H1 (cell line): ENCODE measurements at regions not wholly inside any gene's neighbourhood (a gene's known extent, or its start where the extent isn't known, plus 50 kb on each side); places are given as distances from the start of the nearest gene placed in this dataset.

Source experiments
- BACH1 ChIP-seq: IDR thresholded peaks from 2 replicates; pipeline ENCODE4 v1.6.1; 2012; ENCODE audit warnings: low read length, improper control_type of control experiment
- CBX5 ChIP-seq: fragments of 300-800, 300-1000 bp; sonication (generic); IDR thresholded peaks from 2 replicates; pipeline ENCODE4 v1.7.1; 2016; ENCODE audit warnings: antibody characterized with exemption, low read length, low read depth
- FOSL1 ChIP-seq: IDR thresholded peaks from 2 replicates; pipeline ENCODE4 v1.6.1; 2011; ENCODE audit warnings: mild to moderate bottlenecking, low read depth, low read length, moderate library complexity; ENCODE audit not compliant: insufficient read depth
- GABPA ChIP-seq: IDR thresholded peaks from 2 replicates; pipeline ENCODE4 v1.6.1; 2011; ENCODE audit warnings: mild to moderate bottlenecking, low read length, moderate library complexity, borderline replicate concordance; ENCODE audit not compliant: insufficient read depth
- HDAC6 ChIP-seq: IDR thresholded peaks from one replicate; pipeline ENCODE4 v1.7.1; 2012; ENCODE audit warnings: low read depth, mild to moderate bottlenecking, inconsistent platforms, low read length, moderate library complexity
- KDM4A ChIP-seq: IDR thresholded peaks from one replicate; pipeline ENCODE4 v1.7.1; 2012; ENCODE audit warnings: low read depth, mild to moderate bottlenecking, moderate library complexity, low read length, inconsistent platforms; ENCODE audit not compliant: severe bottlenecking
- RAD21 ChIP-seq, 2 experiments: IDR thresholded peaks in 1 of 2; conservative IDR thresholded peaks in 1 of 2; 2 replicates each; pipeline ENCODE4 v1.6.1; 2011; ENCODE audit warnings: low read depth in 2 of 2, low read length in 2 of 2, improper control_type of control experiment in 1 of 2, inconsistent platforms in 1 of 2, mild to moderate bottlenecking in 1 of 2, moderate library complexity in 1 of 2
- RFX5 ChIP-seq: IDR thresholded peaks from 2 replicates; pipeline ENCODE4 v1.6.1; 2011; ENCODE audit warnings: low read depth, low read length, improper control_type of control experiment, borderline replicate concordance
- SAP30 ChIP-seq: fragments of 300-600 bp; sonication (generic); IDR thresholded peaks from 2 replicates; pipeline ENCODE4 v1.7.1; 2012; ENCODE audit warnings: low read length, moderate library complexity, mild to moderate bottlenecking, inconsistent platforms; ENCODE audit not compliant: insufficient read depth, insufficient replicate concordance
- TF ChIP-seq, protein P1 (sequence below): fragments of 300-600 bp; sonication (generic); IDR thresholded peaks from 2 replicates; pipeline ENCODE4 v1.7.1; 2012; ENCODE audit warnings: low read length, moderate library complexity, mild to moderate bottlenecking, inconsistent platforms; ENCODE audit not compliant: insufficient replicate concordance

DNA sequence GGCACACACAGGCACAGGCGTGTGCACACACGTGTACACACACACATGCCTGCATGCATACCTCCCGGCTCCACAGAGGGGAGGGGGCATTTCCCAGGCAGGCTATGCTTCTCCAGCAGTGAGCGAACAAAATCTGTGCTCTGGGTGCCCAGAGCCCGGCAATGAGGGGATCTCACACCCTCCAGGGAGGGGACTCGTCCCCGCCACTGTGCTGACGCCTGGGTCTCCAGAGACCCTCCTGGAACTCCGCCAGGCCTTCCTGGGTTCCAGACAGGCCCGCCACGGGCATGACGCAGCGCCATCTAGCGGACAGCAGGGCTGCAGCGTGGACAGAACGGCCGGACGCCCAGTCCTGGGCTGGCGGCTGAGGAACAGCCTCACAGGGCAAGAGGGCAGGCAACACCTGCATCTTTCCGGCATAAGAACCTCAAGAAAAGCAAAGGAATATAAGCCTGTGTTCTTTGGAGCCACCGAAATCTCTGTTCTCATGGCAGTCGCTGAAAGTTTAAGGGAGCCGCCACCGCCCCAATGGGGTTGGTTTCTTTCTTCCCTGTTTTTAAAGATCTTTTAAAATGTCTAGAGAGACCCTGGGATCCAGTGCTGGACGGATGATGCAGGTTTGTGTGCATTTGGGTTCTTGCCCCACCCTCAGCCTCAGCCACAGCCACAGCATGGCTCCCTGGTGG is 135.6 kb upstream of the PPP1R26 start (continued):
- TF ChIP-seq HDAC6 (no peak), FOSL1 (no peak), RFX5 (no peak), BACH1 (no peak), RAD21 (IDR thresholded peaks at IDR 0.05 in 1 of 2, conservative IDR thresholded peaks at IDR 0.05 in 1 of 2; ENCODE audit: low read depth in 2 of 2, low read length in 2 of 2) (peak; percentile 94 to 98), SAP30 (no peak), KDM4A (no peak), GABPA (peak; percentile 73; the same call in 1 of the 2 replicates), CBX5 (no peak)
- TF ChIP-seq, protein P1, sequence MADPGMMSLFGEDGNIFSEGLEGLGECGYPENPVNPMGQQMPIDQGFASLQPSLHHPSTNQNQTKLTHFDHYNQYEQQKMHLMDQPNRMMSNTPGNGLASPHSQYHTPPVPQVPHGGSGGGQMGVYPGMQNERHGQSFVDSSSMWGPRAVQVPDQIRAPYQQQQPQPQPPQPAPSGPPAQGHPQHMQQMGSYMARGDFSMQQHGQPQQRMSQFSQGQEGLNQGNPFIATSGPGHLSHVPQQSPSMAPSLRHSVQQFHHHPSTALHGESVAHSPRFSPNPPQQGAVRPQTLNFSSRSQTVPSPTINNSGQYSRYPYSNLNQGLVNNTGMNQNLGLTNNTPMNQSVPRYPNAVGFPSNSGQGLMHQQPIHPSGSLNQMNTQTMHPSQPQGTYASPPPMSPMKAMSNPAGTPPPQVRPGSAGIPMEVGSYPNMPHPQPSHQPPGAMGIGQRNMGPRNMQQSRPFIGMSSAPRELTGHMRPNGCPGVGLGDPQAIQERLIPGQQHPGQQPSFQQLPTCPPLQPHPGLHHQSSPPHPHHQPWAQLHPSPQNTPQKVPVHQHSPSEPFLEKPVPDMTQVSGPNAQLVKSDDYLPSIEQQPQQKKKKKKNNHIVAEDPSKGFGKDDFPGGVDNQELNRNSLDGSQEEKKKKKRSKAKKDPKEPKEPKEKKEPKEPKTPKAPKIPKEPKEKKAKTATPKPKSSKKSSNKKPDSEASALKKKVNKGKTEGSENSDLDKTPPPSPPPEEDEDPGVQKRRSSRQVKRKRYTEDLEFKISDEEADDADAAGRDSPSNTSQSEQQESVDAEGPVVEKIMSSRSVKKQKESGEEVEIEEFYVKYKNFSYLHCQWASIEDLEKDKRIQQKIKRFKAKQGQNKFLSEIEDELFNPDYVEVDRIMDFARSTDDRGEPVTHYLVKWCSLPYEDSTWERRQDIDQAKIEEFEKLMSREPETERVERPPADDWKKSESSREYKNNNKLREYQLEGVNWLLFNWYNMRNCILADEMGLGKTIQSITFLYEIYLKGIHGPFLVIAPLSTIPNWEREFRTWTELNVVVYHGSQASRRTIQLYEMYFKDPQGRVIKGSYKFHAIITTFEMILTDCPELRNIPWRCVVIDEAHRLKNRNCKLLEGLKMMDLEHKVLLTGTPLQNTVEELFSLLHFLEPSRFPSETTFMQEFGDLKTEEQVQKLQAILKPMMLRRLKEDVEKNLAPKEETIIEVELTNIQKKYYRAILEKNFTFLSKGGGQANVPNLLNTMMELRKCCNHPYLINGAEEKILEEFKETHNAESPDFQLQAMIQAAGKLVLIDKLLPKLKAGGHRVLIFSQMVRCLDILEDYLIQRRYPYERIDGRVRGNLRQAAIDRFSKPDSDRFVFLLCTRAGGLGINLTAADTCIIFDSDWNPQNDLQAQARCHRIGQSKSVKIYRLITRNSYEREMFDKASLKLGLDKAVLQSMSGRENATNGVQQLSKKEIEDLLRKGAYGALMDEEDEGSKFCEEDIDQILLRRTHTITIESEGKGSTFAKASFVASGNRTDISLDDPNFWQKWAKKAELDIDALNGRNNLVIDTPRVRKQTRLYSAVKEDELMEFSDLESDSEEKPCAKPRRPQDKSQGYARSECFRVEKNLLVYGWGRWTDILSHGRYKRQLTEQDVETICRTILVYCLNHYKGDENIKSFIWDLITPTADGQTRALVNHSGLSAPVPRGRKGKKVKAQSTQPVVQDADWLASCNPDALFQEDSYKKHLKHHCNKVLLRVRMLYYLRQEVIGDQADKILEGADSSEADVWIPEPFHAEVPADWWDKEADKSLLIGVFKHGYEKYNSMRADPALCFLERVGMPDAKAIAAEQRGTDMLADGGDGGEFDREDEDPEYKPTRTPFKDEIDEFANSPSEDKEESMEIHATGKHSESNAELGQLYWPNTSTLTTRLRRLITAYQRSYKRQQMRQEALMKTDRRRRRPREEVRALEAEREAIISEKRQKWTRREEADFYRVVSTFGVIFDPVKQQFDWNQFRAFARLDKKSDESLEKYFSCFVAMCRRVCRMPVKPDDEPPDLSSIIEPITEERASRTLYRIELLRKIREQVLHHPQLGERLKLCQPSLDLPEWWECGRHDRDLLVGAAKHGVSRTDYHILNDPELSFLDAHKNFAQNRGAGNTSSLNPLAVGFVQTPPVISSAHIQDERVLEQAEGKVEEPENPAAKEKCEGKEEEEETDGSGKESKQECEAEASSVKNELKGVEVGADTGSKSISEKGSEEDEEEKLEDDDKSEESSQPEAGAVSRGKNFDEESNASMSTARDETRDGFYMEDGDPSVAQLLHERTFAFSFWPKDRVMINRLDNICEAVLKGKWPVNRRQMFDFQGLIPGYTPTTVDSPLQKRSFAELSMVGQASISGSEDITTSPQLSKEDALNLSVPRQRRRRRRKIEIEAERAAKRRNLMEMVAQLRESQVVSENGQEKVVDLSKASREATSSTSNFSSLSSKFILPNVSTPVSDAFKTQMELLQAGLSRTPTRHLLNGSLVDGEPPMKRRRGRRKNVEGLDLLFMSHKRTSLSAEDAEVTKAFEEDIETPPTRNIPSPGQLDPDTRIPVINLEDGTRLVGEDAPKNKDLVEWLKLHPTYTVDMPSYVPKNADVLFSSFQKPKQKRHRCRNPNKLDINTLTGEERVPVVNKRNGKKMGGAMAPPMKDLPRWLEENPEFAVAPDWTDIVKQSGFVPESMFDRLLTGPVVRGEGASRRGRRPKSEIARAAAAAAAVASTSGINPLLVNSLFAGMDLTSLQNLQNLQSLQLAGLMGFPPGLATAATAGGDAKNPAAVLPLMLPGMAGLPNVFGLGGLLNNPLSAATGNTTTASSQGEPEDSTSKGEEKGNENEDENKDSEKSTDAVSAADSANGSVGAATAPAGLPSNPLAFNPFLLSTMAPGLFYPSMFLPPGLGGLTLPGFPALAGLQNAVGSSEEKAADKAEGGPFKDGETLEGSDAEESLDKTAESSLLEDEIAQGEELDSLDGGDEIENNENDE, result no peak
